ENCODE measurements at regions not wholly inside any gene's neighbourhood (a gene's known extent, or its start where the extent isn't known, plus 50 kb on each side); places are given as distances from the start of the nearest gene placed in this dataset.
"Not testable (repeated sequence)": the region's sequence is repeated elsewhere in the genome, so short reads cannot be mapped to it uniquely, and the experiment has no call there.

- TF ChIP-seq CTCF (IDR thresholded peaks at IDR 0.05; ENCODE audit: unreplicated experiment) = no peak
- Mint-ChIP-seq H3K4me3 (ENCODE audit: unreplicated experiment) (no peak overlapping the region), H3K27ac (ENCODE audit: low read depth, unreplicated experiment) (no peak overlapping the region), H3K9me3 (ENCODE audit: unreplicated experiment) (no peaks in the 10 kb centered on the region), H3K4me1 (ENCODE audit: insufficient read depth, unreplicated experiment) (no peaks in the 10 kb centered on the region), H3K27me3 (ENCODE audit: insufficient read depth, unreplicated experiment) (peaks cover 80% of the 10 kb centered on the region), H3K36me3 (ENCODE audit: insufficient read depth, unreplicated experiment) (peaks cover 6% of the 10 kb centered on the region)
- ChIA-PET POLR2A (interaction anchor here (0.6 kb wide), 1 partner anchor 14 kb away, joined by 3 read pairs; no protein-coding TSS in a partner anchor), CTCF (no interaction called here)
- no TSS peak for BruUV-seq (replicated peaks)
- DNase-seq (ENCODE audit: unreplicated experiment) = no peak
- intact Hi-C loops (cut with micrococcal nuclease) = no loop called here
Measured at GRCh38 chr20:48486065-48486464, 341.7 kb downstream of the PREX1 start.

- H3K9me3 Mint-ChIP-seq (ENCODE audit: unreplicated experiment) = not testable (repeated sequence)
Measured at GRCh38 chr20:48485153-48485552, 342.6 kb downstream of the PREX1 start.

GRCh38 chr20:48483334-48484066 lies 344.3 kb downstream of the PREX1 start:
- peaks cover 6% of the 10 kb centered on the region for H3K36me3 Mint-ChIP-seq (ENCODE audit: insufficient read depth, unreplicated experiment)
- no peak overlapping the region for H3K4me3 Mint-ChIP-seq (ENCODE audit: unreplicated experiment)
- ChIA-PET POLR2A (no interaction called here), CTCF (no interaction called here)
- no peak for TF ChIP-seq CTCF (IDR thresholded peaks at IDR 0.05; ENCODE audit: unreplicated experiment)
- no peaks in the 10 kb centered on the region for H3K4me1 Mint-ChIP-seq (ENCODE audit: insufficient read depth, unreplicated experiment)
- no peak for DNase-seq (ENCODE audit: unreplicated experiment)
- intact Hi-C loops (cut with micrococcal nuclease) = no loop called here
- no peak overlapping the region for H3K27ac Mint-ChIP-seq (ENCODE audit: low read depth, unreplicated experiment)
- peaks cover 83% of the 10 kb centered on the region for H3K27me3 Mint-ChIP-seq (ENCODE audit: insufficient read depth, unreplicated experiment)
- no peaks in the 10 kb centered on the region for H3K9me3 Mint-ChIP-seq (ENCODE audit: unreplicated experiment)
- BruUV-seq (replicated peaks) = no TSS peak

More at GRCh38 chr20:48485153-48485552, 342.6 kb downstream of the PREX1 start:
- H3K36me3 Mint-ChIP-seq (ENCODE audit: insufficient read depth, unreplicated experiment); DNase-seq (ENCODE audit: unreplicated experiment); BruUV-seq (replicated peaks); CTCF ChIA-PET; H3K27ac Mint-ChIP-seq (ENCODE audit: low read depth, unreplicated experiment); H3K4me1 Mint-ChIP-seq (ENCODE audit: insufficient read depth, unreplicated experiment); intact Hi-C loops (cut with micrococcal nuclease); H3K4me3 Mint-ChIP-seq (ENCODE audit: unreplicated experiment): not testable (repeated sequence)
- POLR2A ChIA-PET = interaction anchor here (0.6 kb wide), 1 partner anchor 14 kb away, joined by 3 read pairs; no protein-coding TSS in a partner anchor
- H3K27me3 Mint-ChIP-seq (ENCODE audit: insufficient read depth, unreplicated experiment) = peaks cover 80% of the 10 kb centered on the region

DNA sequence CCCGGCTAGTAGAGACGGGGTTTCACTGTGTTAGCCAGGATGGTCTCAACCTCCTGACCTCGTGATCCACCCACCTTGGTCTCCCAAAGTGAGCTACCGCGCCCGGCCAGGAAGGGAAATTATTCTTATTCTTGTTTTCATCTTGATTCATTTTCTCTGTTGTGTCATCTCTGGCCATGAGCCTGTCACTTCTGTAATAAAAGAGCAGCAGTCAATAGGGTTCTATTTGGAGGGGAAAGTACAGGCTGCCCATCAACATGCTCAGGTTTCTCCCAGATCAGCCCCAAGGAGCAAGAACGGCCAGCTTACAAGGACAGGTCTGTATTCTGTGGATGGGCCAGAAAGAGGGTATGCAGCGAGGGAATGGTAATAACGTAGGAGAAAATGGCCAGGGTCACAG lies 345.0 kb downstream of the PREX1 start:
- intact Hi-C loops (cut with micrococcal nuclease) = no loop called here
- Mint-ChIP-seq H3K36me3 (ENCODE audit: insufficient read depth, unreplicated experiment) (peaks cover 6% of the 10 kb centered on the region), H3K27me3 (ENCODE audit: insufficient read depth, unreplicated experiment) (peaks cover 83% of the 10 kb centered on the region), H3K9me3 (ENCODE audit: unreplicated experiment) (no peaks in the 10 kb centered on the region), H3K4me1 (ENCODE audit: insufficient read depth, unreplicated experiment) (no peaks in the 10 kb centered on the region), H3K4me3 (ENCODE audit: unreplicated experiment) (no peak overlapping the region), H3K27ac (ENCODE audit: low read depth, unreplicated experiment) (no peak overlapping the region)
- no peak for DNase-seq (ENCODE audit: unreplicated experiment)
- no peak for TF ChIP-seq CTCF (IDR thresholded peaks at IDR 0.05; ENCODE audit: unreplicated experiment)
- CTCF ChIA-PET = no interaction called here
- BruUV-seq (replicated peaks) = no TSS peak
- POLR2A ChIA-PET = no interaction called here

Data from MCF 10A (cell line).